Cardiac muscle cell (in vitro differentiated cells and primary cell): ENCODE measurements at regions not wholly inside any gene's neighbourhood (a gene's known extent, or its start where the extent isn't known, plus 50 kb on each side); places are given as distances from the start of the nearest gene placed in this dataset.

Experiments used
- DNase-seq, 2 donors: peaks; one replicate each; pipeline versions ENCODE4 v3.0.0 to v3.0.0-alpha.2; 2010 to 2017; ENCODE audit warnings: low read depth in 1 of 2, low spot score in 1 of 2
- H3K27ac ChIP-seq: fragments of 200-600 bp; sonication (generic); 2 replicates; pipeline ENCODE4 v1.5.1; 2016
- H3K27me3 ChIP-seq: fragments of 200-600 bp; sonication (generic); 2 replicates; pipeline ENCODE4 v1.6.0; 2016; ENCODE audit warnings: control low read depth
- H3K36me3 ChIP-seq: fragments of 200-600 bp; sonication (generic); 2 replicates; pipeline ENCODE4 v1.5.1; 2016; ENCODE audit warnings: control low read depth
- H3K4me1 ChIP-seq: fragments of 200-600 bp; sonication (generic); 2 replicates; pipeline ENCODE4 v1.8.1; 2017; ENCODE audit warnings: low read depth, mild to moderate bottlenecking, mixed run types
- H3K4me3 ChIP-seq: fragments of 200-600 bp; sonication (generic); 2 replicates; pipeline ENCODE4 v1.5.1; 2016; ENCODE audit warnings: mild to moderate bottlenecking
- H3K9me3 ChIP-seq: fragments of 200-600 bp; sonication (generic); 2 replicates; pipeline ENCODE4 v1.5.1; 2017; ENCODE audit warnings: low read depth, mild to moderate bottlenecking, control low read depth
- CTCF ChIP-seq: IDR thresholded peaks from 2 replicates; pipeline ENCODE4 v1.5.1; 2012; ENCODE audit warnings: low read depth, mild to moderate bottlenecking, low read length

- TF ChIP-seq CTCF = no peak
- Histone ChIP-seq H3K27ac (no peak overlapping the region), H3K27me3 (no peaks in the 10 kb centered on the region), H3K4me1 (peaks cover 4% of the 10 kb centered on the region), H3K36me3 (no peaks in the 10 kb centered on the region), H3K9me3 (no peaks in the 10 kb centered on the region), H3K4me3 (no peak overlapping the region)
- no peak for DNase-seq
Measured at GRCh38 chr6:139557547-139557946, 183.1 kb upstream of the CITED2 start.

GRCh38 chr6:139556532-139556931, 182.1 kb upstream of the CITED2 start:
- Histone ChIP-seq H3K36me3 (no peaks in the 10 kb centered on the region), H3K4me1 (peaks cover 4% of the 10 kb centered on the region), H3K4me3 (no peak overlapping the region), H3K27me3 (no peaks in the 10 kb centered on the region), H3K9me3 (no peaks in the 10 kb centered on the region), H3K27ac (no peak overlapping the region)
- no peak for TF ChIP-seq CTCF
- no peak for DNase-seq

- no peak for DNase-seq
- H3K4me3 ChIP-seq = no peak overlapping the region
Measured at GRCh38 chr6:139553916-139554315, 179.5 kb upstream of the CITED2 start.

GRCh38 chr6:139551376-139551775, 176.9 kb upstream of the CITED2 start:
- no peak for TF ChIP-seq CTCF
- Histone ChIP-seq H3K4me3 (no peak overlapping the region), H3K4me1 (no peaks in the 10 kb centered on the region), H3K27ac (no peak overlapping the region), H3K36me3 (no peaks in the 10 kb centered on the region), H3K27me3 (no peaks in the 10 kb centered on the region), H3K9me3 (no peaks in the 10 kb centered on the region)
- no peak for DNase-seq

More at GRCh38 chr6:139553916-139554315, 179.5 kb upstream of the CITED2 start:
- TF ChIP-seq CTCF = no peak
- H3K9me3 ChIP-seq = no peaks in the 10 kb centered on the region
- H3K36me3 ChIP-seq = no peaks in the 10 kb centered on the region
- no peak overlapping the region for H3K27ac ChIP-seq
- peaks cover 4% of the 10 kb centered on the region for H3K4me1 ChIP-seq
- H3K27me3 ChIP-seq = no peaks in the 10 kb centered on the region

GRCh38 chr6:139550361-139550760, 175.9 kb upstream of the CITED2 start:
- Histone ChIP-seq H3K4me3 (no peak overlapping the region), H3K36me3 (no peaks in the 10 kb centered on the region), H3K27me3 (no peaks in the 10 kb centered on the region), H3K4me1 (no peaks in the 10 kb centered on the region), H3K9me3 (no peaks in the 10 kb centered on the region), H3K27ac (no peak overlapping the region)
- no peak for DNase-seq
- no peak for TF ChIP-seq CTCF

- DNase-seq = no peak
- H3K4me3 ChIP-seq = no peak overlapping the region
- no peak overlapping the region for H3K27ac ChIP-seq
- TF ChIP-seq CTCF = no peak
- H3K27me3 ChIP-seq = no peaks in the 10 kb centered on the region
- no peaks in the 10 kb centered on the region for H3K9me3 ChIP-seq
- no peaks in the 10 kb centered on the region for H3K4me1 ChIP-seq
- no peaks in the 10 kb centered on the region for H3K36me3 ChIP-seq
Measured at GRCh38 chr6:139549561-139550070, 175.2 kb upstream of the CITED2 start.
